ENCODE measurements at regions not wholly inside any gene's neighbourhood (a gene's known extent, or its start where the extent isn't known, plus 50 kb on each side); places are given as distances from the start of the nearest gene placed in this dataset.

DNA sequence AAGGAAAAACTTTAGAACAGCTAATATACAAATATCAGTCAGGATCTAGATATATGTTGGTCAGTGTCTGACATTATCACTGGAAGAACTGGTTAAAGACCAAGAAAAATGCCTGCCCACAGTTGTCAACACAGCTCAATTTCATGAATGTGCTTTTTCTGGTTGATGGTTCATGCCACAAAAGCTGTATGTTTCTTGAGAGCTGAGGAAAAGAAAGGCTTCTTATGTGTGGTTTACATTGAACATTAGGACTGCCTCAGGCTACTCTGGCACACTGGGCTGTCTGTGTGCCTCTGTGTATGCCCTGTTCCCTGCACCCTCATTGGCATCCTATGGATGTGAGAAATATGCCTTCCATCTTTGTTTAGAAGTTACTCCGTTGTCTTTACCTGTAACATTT is 218.8 kb upstream of the RGS6 start:
- Histone ChIP-seq H4K8ac (replicated peaks; ENCODE audit: insufficient read length, low read depth, low read length) (no peak overlapping the region), H2BK5ac (ENCODE audit: insufficient read length, low read length) (no peak overlapping the region), H3K9me3 (ENCODE audit: control insufficient read depth, low read depth, low read length) (no peaks in the 10 kb centered on the region), H2BK15ac (ENCODE audit: low read depth, low read length) (no peak overlapping the region), H2BK12ac (ENCODE audit: insufficient read length, low read depth, low read length) (no peak overlapping the region), H3T11ph (ENCODE audit: low read length) (no peak overlapping the region), H3K18ac (ENCODE audit: insufficient read length, low read depth, low read length) (no peak overlapping the region), H2AK5ac (ENCODE audit: insufficient read length, low read length) (no peak overlapping the region), H3K23ac (ENCODE audit: insufficient read length, low read depth, low read length) (no peak overlapping the region), H3K79me2 (ENCODE audit: insufficient read depth, low read length) (no peaks in the 10 kb centered on the region), H2AFZ (ENCODE audit: low read length) (no peak overlapping the region), H2BK120ac (ENCODE audit: low read depth, low read length, poor library complexity, severe bottlenecking) (no peak overlapping the region), H3K56ac (ENCODE audit: insufficient read length, low read depth, low read length) (no peak overlapping the region), H3K4me1 (ENCODE audit: insufficient read depth, low read length) (0 out of 2 replicates have a peak, but pooled peaks cover 5% of the 10 kb centered on the region), H3K23me2 (ENCODE audit: insufficient read length, low read depth, low read length, poor library complexity, severe bottlenecking) (peaks cover 3% of the 10 kb centered on the region), H3K4ac (ENCODE audit: low read depth, low read length) (no peak overlapping the region), H2BK20ac (ENCODE audit: low read depth, low read length, poor library complexity, severe bottlenecking) (no peak overlapping the region), H4K5ac (ENCODE audit: insufficient read length, low read depth, low read length) (no peak overlapping the region), H3K79me1 (ENCODE audit: insufficient read depth, low read depth, low read length, poor library complexity, severe bottlenecking) (no peaks in the 10 kb centered on the region), H4K91ac (ENCODE audit: insufficient read length, low read depth, low read length) (no peak overlapping the region), H3K27ac (ENCODE audit: insufficient read length, low read depth, low read length) (no peak overlapping the region), H3K9ac (ENCODE audit: extremely low read depth, insufficient read length, low read length) (no peak overlapping the region), H3K4me2 (ENCODE audit: insufficient read depth, insufficient read length, low read length) (no peak overlapping the region), H3K27me3 (ENCODE audit: insufficient read depth, low read length) (no peaks in the 10 kb centered on the region), H4K20me1 (ENCODE audit: control insufficient read depth, insufficient read depth, insufficient read length) (no peaks in the 10 kb centered on the region), H3K14ac (ENCODE audit: insufficient read depth, low read length) (no peak overlapping the region)
- Mint-ChIP-seq H3K36me3 (ENCODE audit: insufficient read depth in 1 of 3, low read depth in 3 of 3) (peaks cover 6 to 25% (median 18%) of the 10 kb centered on the region in 3 experiments; a peak in 5 of 7 replicates), H3K27me3 (ENCODE audit: low read depth) (no peaks in the 10 kb centered on the region), H3K9me3 (no peaks in the 10 kb centered on the region), H3K27ac (no peak overlapping the region), H3K4me3 (no peak overlapping the region), H3K4me1 (peaks cover 14% of the 10 kb centered on the region in 2 experiments)
- TF ChIP-seq, protein P1, sequence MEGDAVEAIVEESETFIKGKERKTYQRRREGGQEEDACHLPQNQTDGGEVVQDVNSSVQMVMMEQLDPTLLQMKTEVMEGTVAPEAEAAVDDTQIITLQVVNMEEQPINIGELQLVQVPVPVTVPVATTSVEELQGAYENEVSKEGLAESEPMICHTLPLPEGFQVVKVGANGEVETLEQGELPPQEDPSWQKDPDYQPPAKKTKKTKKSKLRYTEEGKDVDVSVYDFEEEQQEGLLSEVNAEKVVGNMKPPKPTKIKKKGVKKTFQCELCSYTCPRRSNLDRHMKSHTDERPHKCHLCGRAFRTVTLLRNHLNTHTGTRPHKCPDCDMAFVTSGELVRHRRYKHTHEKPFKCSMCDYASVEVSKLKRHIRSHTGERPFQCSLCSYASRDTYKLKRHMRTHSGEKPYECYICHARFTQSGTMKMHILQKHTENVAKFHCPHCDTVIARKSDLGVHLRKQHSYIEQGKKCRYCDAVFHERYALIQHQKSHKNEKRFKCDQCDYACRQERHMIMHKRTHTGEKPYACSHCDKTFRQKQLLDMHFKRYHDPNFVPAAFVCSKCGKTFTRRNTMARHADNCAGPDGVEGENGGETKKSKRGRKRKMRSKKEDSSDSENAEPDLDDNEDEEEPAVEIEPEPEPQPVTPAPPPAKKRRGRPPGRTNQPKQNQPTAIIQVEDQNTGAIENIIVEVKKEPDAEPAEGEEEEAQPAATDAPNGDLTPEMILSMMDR (conservative IDR thresholded peaks at IDR 0.05) = no peak
- WGBS (ENCODE audit: extremely low coverage, insufficient read length, low lambda C conversion rate) = no CpG with 5 or more reads among the region's 1 CpG
- no peak for DNase-seq
